ENCODE measurements at regions not wholly inside any gene's neighbourhood (a gene's known extent, or its start where the extent isn't known, plus 50 kb on each side); places are given as distances from the start of the nearest gene placed in this dataset.

- DNase-seq (ENCODE audit: low read depth, low spot score): peak; percentile 84
These were observed 159.1 kb upstream of the PPP2R2B start for GRCh38 chr5:147037515-147038205.

- no peak for DNase-seq (ENCODE audit: low read depth, low spot score)
These were observed 162.3 kb upstream of the PPP2R2B start for GRCh38 chr5:147040856-147041255.

GRCh38 chr5:147044572-147045273, 166.2 kb upstream of the PPP2R2B start:
- DNase-seq (ENCODE audit: low read depth, low spot score): peak; percentile 6

- no peak for DNase-seq (ENCODE audit: low read depth, low spot score)
These were observed 166.7 kb upstream of the PPP2R2B start for GRCh38 chr5:147045290-147045689.

GRCh38 chr5:147046281-147046680, 167.7 kb upstream of the PPP2R2B start:
- peak; percentile 15 for DNase-seq (ENCODE audit: low read depth, low spot score)

GRCh38 chr5:147046894-147047293, 168.3 kb upstream of the PPP2R2B start:
- DNase-seq (ENCODE audit: low read depth, low spot score): no peak

- no peak for DNase-seq (ENCODE audit: low read depth, low spot score)
These were observed 171.2 kb upstream of the PPP2R2B start for GRCh38 chr5:147049764-147050163.

- no peak for DNase-seq (ENCODE audit: low read depth, low spot score)
These were observed 171.6 kb upstream of the PPP2R2B start for GRCh38 chr5:147050172-147050571.

GRCh38 chr5:147051193-147051592, 172.6 kb upstream of the PPP2R2B start:
- peak; percentile 54 for DNase-seq (ENCODE audit: low read depth, low spot score)

- DNase-seq (ENCODE audit: low read depth, low spot score): no peak
These were observed 174.0 kb upstream of the PPP2R2B start for GRCh38 chr5:147052519-147052918.

- DNase-seq (ENCODE audit: low read depth, low spot score): no peak
These were observed 176.7 kb upstream of the PPP2R2B start for GRCh38 chr5:147055089-147055826.

- peak; percentile 23 for DNase-seq (ENCODE audit: low read depth, low spot score)
These were observed 177.5 kb upstream of the PPP2R2B start for GRCh38 chr5:147055850-147056566.

- no peak for DNase-seq (ENCODE audit: low read depth, low spot score)
These were observed 177.8 kb upstream of the STK32A start for GRCh38 chr5:147057051-147057450.

GRCh38 chr5:147061431-147061830, 173.4 kb upstream of the STK32A start:
- no peak for DNase-seq (ENCODE audit: low read depth, low spot score)

- DNase-seq (ENCODE audit: low read depth, low spot score): no peak
These were observed 172.4 kb upstream of the STK32A start for GRCh38 chr5:147062427-147062826.

- DNase-seq (ENCODE audit: low read depth, low spot score): no peak
These were observed 170.9 kb upstream of the STK32A start for GRCh38 chr5:147063943-147064342.

GRCh38 chr5:147065071-147065470, 169.8 kb upstream of the STK32A start:
- DNase-seq (ENCODE audit: low read depth, low spot score): no peak

- no peak for DNase-seq (ENCODE audit: low read depth, low spot score)
These were observed 165.8 kb upstream of the STK32A start for GRCh38 chr5:147068998-147069397.

GRCh38 chr5:147072622-147073021, 162.2 kb upstream of the STK32A start:
- peak; percentile 60 for DNase-seq (ENCODE audit: low read depth, low spot score)

- DNase-seq (ENCODE audit: low read depth, low spot score): no peak
These were observed 161.7 kb upstream of the STK32A start for GRCh38 chr5:147073098-147073497.

- no peak for DNase-seq (ENCODE audit: low read depth, low spot score)
These were observed 159.6 kb upstream of the STK32A start for GRCh38 chr5:147075187-147075586.

- no peak for DNase-seq (ENCODE audit: low read depth, low spot score)
These were observed 154.4 kb upstream of the STK32A start for GRCh38 chr5:147080391-147080790.
